SH-SY5Y (cell line): ENCODE measurements at regions not wholly inside any gene's neighbourhood (a gene's known extent, or its start where the extent isn't known, plus 50 kb on each side); places are given as distances from the start of the nearest gene placed in this dataset.

Experiments used
- GATA2 ChIP-seq: IDR thresholded peaks from 2 replicates; pipeline ENCODE4 v1.6.1; 2011; ENCODE audit warnings: mild to moderate bottlenecking, low read depth, low read length
- GATA3 ChIP-seq: IDR thresholded peaks from 2 replicates; pipeline ENCODE4 v1.6.1; 2011; ENCODE audit warnings: low read depth, mild to moderate bottlenecking, low read length, moderate library complexity

DNA sequence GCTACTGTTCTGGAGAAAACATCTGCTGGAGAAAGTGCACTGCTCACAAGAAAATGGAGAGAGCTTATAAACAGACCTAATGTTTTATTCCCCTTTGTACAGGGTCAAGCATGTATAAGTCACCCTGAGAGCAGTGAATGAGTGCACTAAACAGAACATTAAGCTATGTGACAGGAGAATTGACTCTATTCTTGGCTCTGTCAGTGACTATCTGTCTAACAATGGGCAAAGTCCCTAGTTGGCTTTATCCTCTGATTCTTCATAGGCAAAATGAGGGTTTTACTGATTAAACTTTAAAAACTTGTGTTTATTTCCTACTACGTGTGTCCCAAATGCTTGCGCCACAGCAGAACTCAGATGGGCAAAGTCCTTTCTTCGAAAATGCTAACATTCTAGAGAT, 655.1 kb upstream of the SLC39A10 start:
- TF ChIP-seq GATA2 = no peak
- TF ChIP-seq GATA3 = no peak
